ENCODE measurements at regions not wholly inside any gene's neighbourhood (a gene's known extent, or its start where the extent isn't known, plus 50 kb on each side); places are given as distances from the start of the nearest gene placed in this dataset.

GRCh38 chr1:194830387-194830786 lies 1644.0 kb upstream of the B3GALT2 start:
- no peaks in the 10 kb centered on the region for H3K36me3 Mint-ChIP-seq (ENCODE audit: low read depth)
- no peak overlapping the region for H3K27ac Mint-ChIP-seq
- H3K4me1 Mint-ChIP-seq (ENCODE audit: low read depth), result peaks cover 7% of the 10 kb centered on the region; the same call in 1 of the 2 replicates
- DNase-seq, result no peak
- no peak for TF ChIP-seq CTCF (IDR thresholded peaks at IDR 0.05)
- no peaks in the 10 kb centered on the region; the same call in 1 of the 2 replicates for H3K9me3 Mint-ChIP-seq
- H3K4me3 Mint-ChIP-seq, result no peak overlapping the region
- no peaks in the 10 kb centered on the region for H3K27me3 Mint-ChIP-seq (ENCODE audit: insufficient read depth)

DNA sequence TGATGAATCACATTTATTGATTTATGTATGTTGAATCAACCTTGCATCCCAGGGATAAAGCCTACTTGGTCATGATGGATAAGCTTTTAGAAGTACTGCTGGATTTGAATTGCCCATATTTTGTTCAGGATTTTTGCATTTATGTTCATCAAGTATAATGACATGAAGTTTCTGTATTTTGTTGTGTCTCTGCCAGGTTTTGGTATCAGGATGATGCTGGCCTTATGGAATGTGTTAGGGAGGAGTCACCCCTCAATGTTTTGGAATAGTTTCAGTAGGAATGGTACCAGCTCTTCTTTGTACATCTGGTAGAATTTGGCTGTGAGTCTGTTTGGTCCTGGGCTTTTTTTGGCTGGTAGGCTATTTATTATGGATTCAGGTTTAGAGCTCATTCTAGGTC lies 1643.1 kb upstream of the B3GALT2 start:
- TF ChIP-seq CTCF (IDR thresholded peaks at IDR 0.05), result no peak
- H3K27me3 Mint-ChIP-seq (ENCODE audit: insufficient read depth), result no peaks in the 10 kb centered on the region
- peaks cover 7% of the 10 kb centered on the region; the same call in 1 of the 2 replicates for H3K4me1 Mint-ChIP-seq (ENCODE audit: low read depth)
- H3K36me3 Mint-ChIP-seq (ENCODE audit: low read depth), result no peaks in the 10 kb centered on the region
- H3K9me3 Mint-ChIP-seq, result no peaks in the 10 kb centered on the region; the same call in 1 of the 2 replicates
- DNase-seq, result peak; percentile 12
- H3K27ac Mint-ChIP-seq, result no peak overlapping the region
- H3K4me3 Mint-ChIP-seq, result no peak overlapping the region

GRCh38 chr1:194825382-194825781 lies 1639.0 kb upstream of the B3GALT2 start:
- no peak overlapping the region for H3K4me3 Mint-ChIP-seq
- peak; percentile 49 for TF ChIP-seq CTCF (IDR thresholded peaks at IDR 0.05)
- peaks cover 7% of the 10 kb centered on the region; the same call in 1 of the 2 replicates for H3K4me1 Mint-ChIP-seq (ENCODE audit: low read depth)
- no peak overlapping the region for H3K27ac Mint-ChIP-seq
- no peaks in the 10 kb centered on the region; the same call in 1 of the 2 replicates for H3K9me3 Mint-ChIP-seq
- no peak for DNase-seq
- no peaks in the 10 kb centered on the region for H3K36me3 Mint-ChIP-seq (ENCODE audit: low read depth)
- H3K27me3 Mint-ChIP-seq (ENCODE audit: insufficient read depth), result no peaks in the 10 kb centered on the region

GRCh38 chr1:194821091-194821490 lies 1634.7 kb upstream of the B3GALT2 start:
- DNase-seq, result no peak
- no peak overlapping the region for H3K4me3 Mint-ChIP-seq
- no peak for TF ChIP-seq CTCF (IDR thresholded peaks at IDR 0.05)
- no peaks in the 10 kb centered on the region for H3K4me1 Mint-ChIP-seq (ENCODE audit: low read depth)
- no peak overlapping the region for H3K27ac Mint-ChIP-seq
- no peaks in the 10 kb centered on the region for H3K36me3 Mint-ChIP-seq (ENCODE audit: low read depth)
- H3K27me3 Mint-ChIP-seq (ENCODE audit: insufficient read depth), result no peaks in the 10 kb centered on the region
- no peaks in the 10 kb centered on the region; the same call in 1 of the 2 replicates for H3K9me3 Mint-ChIP-seq

DNA sequence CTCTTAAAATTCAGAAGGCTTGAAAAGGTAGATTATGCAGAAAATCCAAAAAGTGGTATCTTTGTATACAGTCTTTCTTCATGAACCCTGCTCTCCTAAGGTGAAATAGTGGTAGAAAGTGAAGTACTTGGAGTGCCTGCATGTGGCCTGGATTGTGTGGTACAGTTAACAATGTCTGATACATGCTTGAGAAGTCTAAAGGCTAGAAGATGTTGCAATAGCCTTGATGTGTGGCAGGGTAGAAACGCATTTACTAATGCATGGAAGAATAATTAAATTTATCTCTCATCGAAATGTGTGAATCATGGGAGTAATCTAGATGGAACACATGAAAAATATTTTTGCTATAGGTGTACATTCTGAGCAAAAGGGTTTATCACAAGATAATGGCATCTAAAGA lies 1632.3 kb upstream of the B3GALT2 start:
- no peaks in the 10 kb centered on the region for H3K36me3 Mint-ChIP-seq (ENCODE audit: low read depth)
- no peak overlapping the region for H3K27ac Mint-ChIP-seq
- no peak for DNase-seq
- TF ChIP-seq CTCF (IDR thresholded peaks at IDR 0.05), result no peak
- H3K9me3 Mint-ChIP-seq, result no peaks in the 10 kb centered on the region; the same call in 1 of the 2 replicates
- no peaks in the 10 kb centered on the region for H3K4me1 Mint-ChIP-seq (ENCODE audit: low read depth)
- no peaks in the 10 kb centered on the region for H3K27me3 Mint-ChIP-seq (ENCODE audit: insufficient read depth)
- no peak overlapping the region for H3K4me3 Mint-ChIP-seq

DNA sequence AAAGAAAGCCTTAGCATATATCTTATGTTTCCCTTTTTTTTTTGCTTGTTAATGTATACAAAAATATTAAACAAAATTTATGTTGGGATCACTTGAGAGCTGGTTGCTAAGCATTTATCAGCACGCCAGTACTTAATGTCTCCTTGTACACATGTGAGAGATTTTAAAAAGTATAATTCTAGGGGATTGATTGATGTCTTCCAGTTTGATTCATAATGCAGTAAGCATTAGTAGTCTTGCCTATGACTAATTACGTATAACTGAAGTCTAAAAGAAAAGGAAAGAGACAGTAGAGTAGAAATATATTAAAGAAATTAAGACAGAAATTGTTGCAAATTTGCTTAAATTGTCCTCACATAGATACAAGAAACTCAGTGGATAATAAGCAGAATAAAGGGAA lies 1630.4 kb upstream of the B3GALT2 start:
- Mint-ChIP-seq H3K36me3 (ENCODE audit: low read depth) (no peaks in the 10 kb centered on the region), H3K27ac (no peak overlapping the region), H3K4me3 (no peak overlapping the region), H3K27me3 (ENCODE audit: insufficient read depth) (no peaks in the 10 kb centered on the region), H3K9me3 (no peaks in the 10 kb centered on the region; the same call in 1 of the 2 replicates), H3K4me1 (ENCODE audit: low read depth) (no peaks in the 10 kb centered on the region)
- DNase-seq, result no peak
- no peak for TF ChIP-seq CTCF (IDR thresholded peaks at IDR 0.05)
